Ureter (tissue), 1 donor: ENCODE measurements at regions not wholly inside any gene's neighbourhood (a gene's known extent, or its start where the extent isn't known, plus 50 kb on each side); places are given as distances from the start of the nearest gene placed in this dataset.
A peak's percentile ranks its signal among the peaks of the same experiment; 100 is the strongest.
"Not testable (repeated sequence)": the region's sequence is repeated elsewhere in the genome, so short reads cannot be mapped to it uniquely, and the experiment has no call there.

Source experiments
- DNase-seq: peaks from one replicate; pipeline ENCODE4 v3.0.0-alpha.2; 2020; ENCODE audit warnings: low spot score
- donor health status: DM: yes; HTN: yes; CAD: no.

- DNase-seq: peak; percentile 69
Observed at GRCh38 chr2:236988690-236989624, 96.7 kb upstream of the COPS8 start.

GRCh38 chr2:236990552-236990951, 95.1 kb upstream of the COPS8 start:
- DNase-seq: no peak

GRCh38 chr2:236991874-236992273, 93.8 kb upstream of the COPS8 start:
- DNase-seq: no peak

GRCh38 chr2:236993286-236993685, 92.4 kb upstream of the COPS8 start:
- DNase-seq: no peak

- DNase-seq: no peak
Observed at GRCh38 chr2:236994361-236994760, 91.3 kb upstream of the COPS8 start.

- no peak for DNase-seq
Observed at GRCh38 chr2:236997069-236997715, 88.5 kb upstream of the COPS8 start.

GRCh38 chr2:236998236-236998635, 87.5 kb upstream of the COPS8 start:
- no peak for DNase-seq

GRCh38 chr2:236998758-236999157, 86.9 kb upstream of the COPS8 start:
- DNase-seq: no peak

GRCh38 chr2:237000481-237000880, 85.2 kb upstream of the COPS8 start:
- DNase-seq: no peak

GRCh38 chr2:237005341-237005740, 80.3 kb upstream of the COPS8 start:
- DNase-seq: not testable (repeated sequence)

GRCh38 chr2:237011206-237011795, 74.4 kb upstream of the COPS8 start:
- no peak for DNase-seq

GRCh38 chr2:237012004-237012403, 73.7 kb upstream of the COPS8 start:
- no peak for DNase-seq

- no peak for DNase-seq
Observed at GRCh38 chr2:237012577-237013267, 73.0 kb upstream of the COPS8 start.

- DNase-seq: no peak
Observed at GRCh38 chr2:237016121-237016915, 69.4 kb upstream of the COPS8 start.

GRCh38 chr2:237020090-237020489, 65.6 kb upstream of the COPS8 start:
- no peak for DNase-seq

GRCh38 chr2:237022533-237022932, 63.2 kb upstream of the COPS8 start:
- no peak for DNase-seq

GRCh38 chr2:237024255-237024654, 61.4 kb upstream of the COPS8 start:
- DNase-seq: no peak

- DNase-seq: peak; percentile 64
Observed at GRCh38 chr2:237025090-237025865, 60.4 kb upstream of the COPS8 start.

- peak; percentile 83 for DNase-seq
Observed at GRCh38 chr2:237026981-237027711, 58.5 kb upstream of the COPS8 start.

- no peak for DNase-seq
Observed at GRCh38 chr2:237027712-237028029, 58.0 kb upstream of the COPS8 start.
